ENCODE measurements at regions not wholly inside any gene's neighbourhood (a gene's known extent, or its start where the extent isn't known, plus 50 kb on each side); places are given as distances from the start of the nearest gene placed in this dataset.
A peak's percentile ranks its signal among the peaks of the same experiment; 100 is the strongest.

DNA sequence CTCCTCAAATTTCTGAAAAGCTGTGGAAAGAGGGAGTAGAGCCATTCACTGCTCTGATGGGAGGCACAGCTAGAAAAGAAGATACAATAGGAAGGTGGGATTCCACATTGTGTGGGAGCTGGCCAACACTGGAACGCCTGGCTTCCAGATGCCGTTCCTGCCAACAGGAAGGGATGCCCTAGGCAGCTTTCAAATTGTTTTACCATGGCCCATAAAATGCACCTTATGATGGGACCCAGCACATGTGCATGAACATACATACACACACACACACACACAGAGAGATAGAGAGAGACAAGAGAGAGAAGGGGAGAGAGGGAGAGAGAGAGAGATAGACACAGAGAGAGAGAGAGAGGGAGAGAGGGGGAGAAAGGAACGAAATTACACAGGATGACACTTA lies 86.1 kb upstream of the BZW1 start:
- no peak for DNase-seq

DNA sequence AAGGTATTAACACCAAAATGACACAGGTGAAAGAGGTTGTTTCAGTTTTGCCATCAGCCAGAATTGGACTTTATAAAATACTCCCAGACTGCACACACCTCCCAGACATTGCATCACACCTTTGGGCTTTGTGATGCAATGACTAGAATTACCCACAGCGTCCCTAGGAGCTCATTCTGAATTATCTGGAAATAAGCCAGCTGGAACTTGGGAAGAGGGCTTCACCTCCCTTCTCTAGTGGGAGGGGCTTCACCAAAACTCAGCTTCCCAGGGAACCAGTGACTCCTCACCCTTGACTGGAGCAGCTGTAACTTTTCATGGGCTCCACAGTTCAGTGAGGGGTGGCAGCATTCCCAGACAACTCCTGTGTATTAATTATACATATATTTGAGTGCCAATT lies 83.1 kb upstream of the BZW1 start:
- no peak for DNase-seq

DNA sequence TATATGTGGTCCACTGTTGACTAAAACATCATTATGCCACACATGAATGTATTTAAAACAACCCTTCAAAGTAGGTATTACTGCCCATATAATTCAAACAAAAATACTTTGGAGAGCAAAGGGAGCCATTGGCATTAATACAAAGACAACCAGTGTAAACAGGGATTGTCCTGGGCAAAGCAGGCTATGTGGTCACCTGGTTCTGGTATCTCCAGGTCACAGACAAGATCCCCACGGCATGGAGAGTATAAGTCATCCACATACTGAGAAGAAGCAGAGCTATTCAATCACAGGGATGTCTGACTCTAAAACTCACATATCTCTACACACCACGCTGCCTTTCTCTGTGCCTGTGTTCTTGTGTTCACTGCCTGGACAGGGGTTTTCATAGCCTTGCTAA lies 81.4 kb upstream of the BZW1 start:
- no peak for DNase-seq

DNA sequence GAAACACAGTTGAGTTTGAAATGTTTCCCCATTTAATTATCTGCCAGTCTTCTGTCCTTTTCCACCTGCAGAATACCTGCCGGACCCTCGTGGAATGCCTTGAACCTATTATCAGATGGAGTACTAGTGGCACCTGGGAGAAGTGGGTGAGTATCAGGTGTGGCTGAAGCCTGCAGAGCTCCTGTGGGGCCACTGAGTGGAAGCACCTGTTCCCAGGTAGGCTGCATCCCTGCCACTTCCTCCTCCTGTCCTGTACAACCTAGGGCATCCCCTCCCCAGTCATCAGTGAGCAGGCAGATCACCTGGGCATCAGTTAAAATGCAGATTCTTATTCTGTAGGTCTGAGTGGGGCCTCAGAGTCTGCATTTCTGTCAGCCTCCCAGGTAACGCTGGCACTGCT lies 80.8 kb upstream of the BZW1 start:
- DNase-seq = no peak

DNA sequence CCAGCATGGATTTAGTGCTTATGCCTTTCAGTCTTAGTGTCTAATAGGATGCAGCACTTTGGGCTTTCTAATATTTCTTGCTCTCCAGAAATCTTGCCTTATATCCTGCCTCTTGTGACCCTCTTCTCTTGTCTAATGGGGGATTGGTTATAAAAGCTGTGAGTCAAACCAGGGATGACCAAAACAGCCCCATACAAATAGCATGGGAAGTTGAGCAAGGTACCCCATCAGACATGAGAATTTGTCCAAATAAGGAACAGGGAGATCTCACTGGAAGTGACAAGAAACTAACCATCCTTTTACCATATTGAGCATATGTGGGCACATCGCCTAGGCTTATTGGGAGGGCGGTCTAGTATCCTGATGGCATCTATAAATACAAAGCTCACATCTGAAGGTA lies 78.8 kb upstream of the BZW1 start:
- no peak for DNase-seq

DNA sequence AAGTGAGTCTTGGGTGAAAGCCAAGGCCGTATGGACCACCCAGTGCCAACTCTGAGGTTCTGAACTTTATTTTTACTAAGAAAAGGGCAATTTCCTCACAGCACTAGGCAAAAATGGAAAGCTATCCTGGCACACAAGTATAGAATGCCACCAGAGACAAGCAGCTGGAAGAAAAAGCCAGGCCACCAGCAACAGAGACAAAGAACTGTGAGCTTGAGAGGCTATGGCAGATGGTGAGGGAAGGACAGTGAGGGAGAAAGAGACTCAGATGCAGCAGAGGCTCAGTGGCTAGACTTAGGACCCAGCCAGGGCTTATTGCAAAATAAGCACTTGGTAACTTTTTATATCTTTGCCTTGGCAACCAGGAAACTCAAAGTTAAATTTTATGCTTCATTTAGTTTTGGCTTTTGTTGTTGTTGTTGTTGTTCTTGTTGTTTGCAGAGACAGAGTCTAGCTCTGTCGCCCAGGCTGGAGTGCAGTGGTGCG lies 78.0 kb upstream of the BZW1 start:
- no peak for DNase-seq

DNA sequence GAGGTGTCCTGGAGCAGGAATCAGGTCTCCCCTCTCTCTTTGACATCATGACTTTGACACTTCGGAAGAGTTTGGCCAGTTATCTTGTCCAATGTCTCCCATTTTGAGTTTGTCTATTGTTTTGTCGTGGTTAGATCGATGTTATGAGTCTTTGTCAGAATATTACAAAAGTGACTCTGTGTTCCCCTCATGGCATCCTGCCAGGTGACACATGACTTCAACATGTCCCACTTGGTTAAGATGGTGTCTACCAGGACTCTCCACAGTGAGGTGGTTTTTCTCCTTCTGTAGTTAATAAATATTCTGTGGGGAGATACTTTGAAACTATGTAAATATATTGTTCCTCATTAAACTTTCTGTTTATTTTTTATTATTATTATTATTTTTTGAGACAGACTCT lies 76.6 kb upstream of the BZW1 start:
- no peak for DNase-seq

DNA sequence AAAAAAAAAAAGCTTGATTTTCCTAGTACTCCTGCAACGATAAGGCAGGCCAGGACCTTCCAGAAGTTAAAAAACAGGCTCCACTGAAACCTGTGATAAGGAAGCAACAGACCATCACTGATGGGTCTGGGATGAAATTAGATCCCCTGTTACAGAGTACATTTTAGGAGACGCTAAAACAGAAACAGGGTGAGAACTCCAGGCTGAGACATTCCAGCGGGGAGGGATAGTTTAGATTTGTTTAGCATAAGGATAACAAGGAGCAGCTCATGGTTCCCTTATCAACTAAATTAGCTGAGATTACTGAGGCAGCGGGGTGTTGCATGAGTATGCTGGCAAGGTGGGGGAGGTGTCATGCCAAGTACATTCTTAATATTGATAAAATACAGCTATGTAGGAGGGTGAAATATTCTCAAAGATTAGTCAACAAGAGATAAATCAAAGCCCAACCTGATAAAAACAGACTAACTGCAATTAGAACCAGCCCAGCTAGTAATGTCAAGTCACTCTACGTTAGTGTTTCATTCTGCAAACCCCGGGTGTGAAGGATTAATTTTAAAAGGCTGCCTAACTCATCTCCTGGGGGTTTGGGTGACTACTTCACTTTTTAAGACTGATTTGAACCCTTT lies 75.0 kb upstream of the BZW1 start:
- DNase-seq = no peak

DNA sequence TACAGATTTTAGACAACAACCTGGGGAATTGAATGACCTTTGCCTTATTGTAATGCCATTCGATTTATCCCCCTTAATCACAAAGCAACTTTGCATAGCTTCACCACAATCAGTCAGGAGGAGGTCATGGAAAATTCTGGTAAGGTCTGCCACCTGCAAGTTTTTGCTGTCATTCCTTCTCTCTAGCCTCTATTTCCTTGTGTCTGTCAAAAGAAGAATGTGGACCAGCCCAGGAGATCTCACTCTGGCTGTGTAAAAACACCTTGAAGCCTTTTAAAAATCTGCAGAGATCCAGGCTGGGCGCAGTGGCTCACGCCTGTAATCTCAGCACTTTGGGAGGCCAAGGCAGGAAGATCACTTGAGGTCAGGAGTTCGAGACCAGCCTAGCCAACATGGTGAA lies 74.1 kb upstream of the BZW1 start:
- DNase-seq = no peak

DNA sequence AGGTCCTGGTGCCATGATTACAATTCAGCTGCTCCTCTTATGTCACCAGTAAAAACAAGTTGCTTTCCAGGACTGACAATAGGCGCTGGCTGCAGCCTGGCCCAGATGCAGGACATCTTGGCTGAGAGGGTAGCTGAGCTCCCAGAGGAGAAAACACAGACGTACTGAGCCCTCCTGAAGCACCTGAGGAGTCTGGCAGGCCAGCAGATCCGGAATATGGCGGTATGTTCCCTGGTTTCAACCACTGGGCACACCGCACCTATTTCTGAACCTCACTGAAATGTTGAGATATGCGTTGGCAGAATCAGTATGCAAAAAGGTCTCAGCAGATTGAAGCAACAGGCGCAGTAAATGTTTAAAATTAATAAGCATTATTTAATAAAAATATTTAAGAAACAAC lies 73.1 kb upstream of the BZW1 start:
- no peak for DNase-seq

DNA sequence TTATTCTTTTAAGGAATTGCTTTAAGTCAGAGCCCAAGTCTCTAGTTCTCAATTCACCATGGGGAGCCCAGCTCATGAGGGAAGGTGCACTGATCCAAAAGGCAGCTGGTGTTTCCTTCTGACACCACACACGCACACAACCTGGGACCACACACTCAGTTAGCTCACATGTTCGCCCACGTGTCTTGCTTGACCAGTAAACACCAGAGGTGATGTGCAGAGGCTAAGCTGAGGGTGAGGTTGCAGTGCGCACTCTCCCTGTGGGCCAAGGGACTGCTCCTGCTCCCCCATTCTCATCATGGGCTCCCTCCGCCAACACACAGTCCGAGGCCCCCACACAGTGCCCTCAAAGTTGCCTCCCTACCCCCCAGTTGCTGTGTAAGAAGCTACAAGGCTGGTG lies 70.8 kb upstream of the BZW1 start:
- no peak for DNase-seq

DNA sequence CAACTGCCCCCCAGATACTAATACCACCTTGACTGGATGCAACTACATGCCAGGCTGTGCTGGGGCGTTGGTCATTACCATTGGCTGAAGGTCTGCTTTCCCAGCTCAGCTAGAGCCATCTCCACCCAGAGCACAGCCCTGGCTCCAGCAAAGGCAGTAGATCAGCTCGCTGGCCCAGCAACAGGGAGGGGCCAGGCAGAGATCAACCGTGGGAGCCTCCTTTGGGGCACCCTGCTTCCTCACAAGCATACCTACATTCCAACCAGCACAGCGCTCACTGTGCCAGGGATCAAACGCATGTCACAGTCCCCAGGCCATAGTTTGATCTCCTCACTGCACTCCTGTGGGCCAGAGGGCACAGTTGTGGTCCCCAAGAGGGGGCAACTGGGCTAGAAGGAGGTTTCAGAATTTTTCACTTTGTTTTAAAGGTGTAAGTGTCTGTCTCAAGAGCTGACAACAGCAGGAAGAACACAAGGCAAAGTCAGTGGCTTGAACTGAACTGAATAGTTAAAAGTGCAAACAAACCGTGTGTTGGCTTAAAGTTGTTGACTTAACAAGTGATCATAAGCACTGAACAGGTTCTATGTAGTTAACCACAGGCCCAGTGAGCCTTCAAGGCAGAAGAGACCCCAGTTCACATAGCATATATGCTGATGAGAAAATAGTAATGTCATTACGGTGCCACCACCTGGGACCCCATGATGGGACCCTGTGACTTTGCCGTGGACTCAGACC lies 70.1 kb upstream of the BZW1 start:
- DNase-seq = no peak

DNA sequence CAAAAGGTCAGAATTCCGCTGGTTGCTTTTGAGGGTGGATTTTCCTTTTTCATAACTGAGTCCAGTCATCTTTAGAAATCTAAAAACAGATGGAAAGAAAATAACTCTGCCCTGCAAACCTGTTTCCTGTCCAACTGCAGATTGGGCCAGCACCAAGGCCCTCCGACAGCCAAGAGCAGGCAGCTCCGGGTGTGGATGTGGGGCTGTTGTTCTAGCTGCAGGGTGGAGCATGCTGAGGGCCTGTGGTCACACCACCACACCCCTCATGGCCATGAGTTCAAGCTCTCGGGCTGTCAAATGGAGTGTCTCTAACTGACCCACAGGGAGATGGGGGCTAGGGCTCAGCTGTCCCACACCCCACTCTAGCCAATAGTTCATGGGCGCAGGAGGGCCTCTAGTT lies 69.3 kb upstream of the BZW1 start:
- no peak for DNase-seq

DNA sequence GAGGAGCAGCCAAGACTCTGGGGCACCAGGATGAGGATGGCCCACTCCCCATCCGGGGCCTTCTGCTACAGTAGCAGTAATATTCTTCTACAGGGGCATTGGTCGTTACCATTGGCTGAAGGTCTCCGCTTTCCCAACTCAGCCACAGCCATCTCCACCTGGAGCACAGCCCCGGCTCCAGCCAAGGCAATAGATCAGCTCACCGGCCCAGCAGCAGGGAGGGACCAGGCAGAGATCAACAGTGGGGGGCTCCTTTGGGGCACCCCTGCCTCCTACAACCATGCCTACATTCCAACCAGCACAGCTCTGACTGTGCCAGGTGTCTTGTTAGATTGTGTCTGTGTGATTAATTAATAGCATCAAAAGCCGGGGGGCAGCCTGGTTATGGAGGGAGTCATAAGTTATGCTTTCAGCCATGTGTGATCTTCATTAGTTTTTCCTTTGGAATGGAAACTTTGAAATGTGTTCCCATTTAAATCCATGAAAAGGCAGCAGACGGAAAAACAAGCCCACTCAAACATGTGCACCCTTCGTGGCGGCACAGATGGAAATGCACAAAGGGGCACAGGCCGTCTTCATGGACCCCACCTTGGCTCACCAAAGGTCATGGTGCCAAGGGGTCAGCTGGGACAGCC lies 68.6 kb upstream of the BZW1 start:
- DNase-seq = no peak

DNA sequence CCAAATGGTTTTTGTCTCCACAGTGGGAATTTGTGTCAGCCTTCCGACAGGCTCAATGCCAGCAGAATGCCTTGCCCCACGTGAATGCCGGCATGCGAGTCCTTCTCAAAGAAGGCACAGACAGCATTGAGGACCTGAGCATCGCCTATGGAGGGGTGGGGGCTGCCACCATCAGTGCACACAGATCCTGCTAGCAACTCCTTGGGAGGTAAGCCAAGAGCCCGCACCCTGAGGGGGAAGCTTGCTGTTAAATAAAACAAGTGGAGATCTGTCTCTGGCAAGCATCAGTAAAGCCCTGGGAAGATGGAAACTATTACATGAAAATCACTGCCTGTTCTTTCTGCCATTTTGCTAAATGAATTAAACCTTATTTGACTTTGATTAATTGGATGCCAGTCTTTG lies 67.5 kb upstream of the BZW1 start:
- DNase-seq = no peak

DNA sequence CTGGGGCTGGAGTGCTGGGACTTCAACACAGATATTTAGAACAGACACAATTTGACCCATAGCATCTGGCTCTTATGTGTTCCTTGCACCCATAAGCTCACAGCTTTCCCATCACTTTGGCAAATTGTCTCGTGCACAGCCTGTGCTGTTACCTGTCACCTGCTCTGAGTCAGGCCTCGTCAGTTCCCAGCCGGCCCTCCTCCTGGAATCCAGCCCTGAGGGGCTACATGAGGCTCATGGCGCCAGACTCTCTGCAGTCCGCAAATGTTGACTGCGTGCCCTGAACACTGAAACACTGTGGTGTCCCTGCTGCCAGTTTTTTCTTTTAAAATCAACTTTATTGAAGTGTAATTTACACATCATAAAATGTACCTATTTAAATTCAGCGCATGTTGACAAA lies 65.4 kb upstream of the BZW1 start:
- DNase-seq = no peak

DNA sequence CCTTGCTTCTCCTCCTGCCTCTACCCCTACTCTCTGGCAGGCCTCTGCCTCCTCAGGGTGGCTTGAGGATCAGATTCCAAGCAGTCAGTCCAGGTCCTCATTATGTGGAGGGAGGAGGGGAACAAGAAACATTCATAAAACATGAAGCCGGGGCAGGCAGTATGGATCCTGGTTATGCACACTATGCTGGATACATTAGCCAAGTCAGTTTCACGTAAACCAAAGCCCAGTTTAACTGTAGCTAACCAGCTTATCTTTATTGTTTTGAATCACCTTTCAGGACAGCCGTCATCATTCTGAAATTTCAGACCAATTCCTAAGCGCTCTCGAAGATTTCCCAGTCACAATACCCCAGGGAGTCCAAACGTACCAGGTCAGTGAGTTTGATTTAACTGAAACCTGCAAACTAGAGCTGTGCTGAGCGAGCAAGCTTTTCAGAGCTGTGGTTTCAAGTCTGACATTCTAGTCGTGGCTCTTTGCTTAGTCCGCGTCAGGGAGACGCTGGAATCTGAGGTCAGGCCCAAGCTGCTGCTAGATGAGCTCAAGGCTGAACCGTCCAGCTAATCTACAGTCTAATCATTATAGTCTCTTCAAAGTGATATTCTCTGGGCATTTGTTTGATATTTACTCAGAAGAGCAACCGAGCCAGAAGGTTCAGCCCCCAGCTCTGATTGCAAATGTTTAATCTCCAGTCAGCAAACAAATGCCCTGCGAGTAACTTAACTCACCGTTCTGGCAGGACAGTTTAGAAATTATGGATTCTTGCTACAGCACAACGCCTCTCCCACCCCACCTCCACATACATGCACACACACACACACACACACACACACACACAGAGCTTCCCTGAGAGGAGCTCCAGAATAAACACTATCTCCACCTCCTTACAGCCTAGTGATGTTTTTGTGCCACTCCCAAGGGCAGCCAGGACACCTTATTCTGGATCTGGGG lies 63.8 kb upstream of the BZW1 start:
- DNase-seq = peak; percentile 14

DNA sequence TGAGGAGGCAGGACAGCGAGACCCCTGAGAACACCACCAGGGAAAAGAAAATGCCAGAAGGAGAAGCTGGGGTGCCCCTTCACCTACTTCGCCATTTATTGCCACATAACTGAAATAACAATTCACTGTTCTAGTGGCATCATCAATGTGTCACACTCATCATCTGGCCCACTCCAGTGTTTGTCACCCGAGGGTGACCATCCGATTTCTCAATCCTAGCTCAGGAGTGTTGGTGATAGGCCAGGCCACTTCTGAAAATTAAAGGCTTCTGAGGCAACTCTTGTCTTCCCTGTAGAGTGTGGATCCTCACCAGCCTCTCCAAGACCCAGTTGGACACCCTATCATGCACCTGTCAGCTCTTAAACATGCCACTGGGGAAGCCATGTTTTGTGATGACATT lies 62.9 kb upstream of the BZW1 start:
- DNase-seq = no peak

DNA sequence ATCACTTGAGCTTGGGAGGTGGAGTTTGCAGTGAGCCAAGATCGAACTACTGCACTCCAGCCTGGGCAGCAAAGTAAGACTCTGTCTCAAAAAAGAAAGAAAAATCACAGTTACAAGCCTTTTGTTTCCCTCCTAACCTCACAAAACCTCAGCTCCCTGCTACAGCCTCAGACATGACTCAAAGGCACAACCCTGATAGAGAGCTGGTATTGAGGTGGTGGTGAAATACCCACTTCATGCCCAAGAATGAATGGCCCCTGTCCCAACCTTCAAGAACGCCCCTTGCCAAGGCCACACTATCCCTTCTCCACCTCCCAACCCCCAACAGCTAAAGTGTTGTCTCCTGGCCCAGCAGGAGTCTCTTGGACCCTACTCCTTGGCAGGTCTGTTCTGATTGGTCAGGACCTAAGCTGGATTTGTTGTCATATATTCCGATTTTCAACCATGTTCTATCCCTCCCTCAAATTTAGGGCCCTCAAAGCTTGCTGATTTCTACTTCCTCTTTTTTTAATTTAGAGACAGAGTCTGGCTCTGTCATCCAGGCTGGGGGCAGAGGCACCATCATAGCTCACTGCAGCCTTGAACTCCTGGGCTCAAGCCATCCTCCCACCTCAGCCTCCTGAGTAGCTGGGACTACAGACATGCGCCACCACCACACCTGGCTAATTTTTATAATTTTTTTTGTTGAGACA lies 61.9 kb upstream of the BZW1 start:
- DNase-seq = no peak

DNA sequence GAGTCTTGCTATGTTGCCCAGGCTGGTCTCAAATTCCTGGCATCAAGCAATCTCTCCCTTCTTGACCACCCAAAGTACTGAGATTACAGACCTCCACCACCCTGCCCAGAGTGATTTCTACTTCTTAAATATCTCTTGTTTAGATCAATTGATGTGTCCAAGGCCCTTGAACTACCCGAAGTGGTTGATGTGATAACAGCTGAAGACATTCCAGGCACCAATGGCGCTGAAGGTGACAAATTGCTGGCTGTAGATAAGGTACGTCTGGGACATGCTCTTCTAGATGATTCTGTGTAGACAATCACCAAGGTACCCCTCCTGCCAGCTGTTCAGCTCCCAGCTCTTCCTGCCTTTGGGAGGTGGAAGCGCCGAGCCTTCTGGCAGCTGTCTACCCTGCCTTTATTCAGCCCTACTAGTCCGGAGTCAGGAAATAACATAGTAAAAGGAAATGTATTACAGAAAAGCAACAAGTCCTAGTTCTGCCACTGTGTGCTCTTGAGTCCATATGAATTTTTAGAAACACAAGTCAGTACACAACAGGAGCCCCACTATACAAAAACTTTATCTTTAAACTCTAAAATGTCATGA lies 61.3 kb upstream of the BZW1 start:
- DNase-seq = no peak

DNA sequence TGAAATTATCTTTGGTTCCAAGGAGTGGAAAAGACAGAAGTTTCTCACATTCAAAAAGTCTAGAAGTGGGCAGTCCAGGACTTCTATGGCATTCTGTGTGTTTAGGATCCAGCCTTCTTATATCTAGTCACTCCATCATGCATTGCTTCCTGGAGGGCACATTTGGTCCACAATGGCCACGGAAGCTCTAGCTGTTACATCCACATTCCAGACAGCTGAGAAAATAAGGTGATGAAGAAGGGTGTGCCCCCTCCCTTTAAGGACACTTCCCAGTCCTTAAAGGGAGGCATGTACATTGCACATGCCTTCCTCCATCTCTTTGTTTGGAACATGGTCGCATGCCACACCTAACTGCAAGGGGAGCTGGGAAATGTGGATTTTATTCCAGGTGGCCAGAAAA lies 59.9 kb upstream of the BZW1 start:
- DNase-seq = no peak

DNA sequence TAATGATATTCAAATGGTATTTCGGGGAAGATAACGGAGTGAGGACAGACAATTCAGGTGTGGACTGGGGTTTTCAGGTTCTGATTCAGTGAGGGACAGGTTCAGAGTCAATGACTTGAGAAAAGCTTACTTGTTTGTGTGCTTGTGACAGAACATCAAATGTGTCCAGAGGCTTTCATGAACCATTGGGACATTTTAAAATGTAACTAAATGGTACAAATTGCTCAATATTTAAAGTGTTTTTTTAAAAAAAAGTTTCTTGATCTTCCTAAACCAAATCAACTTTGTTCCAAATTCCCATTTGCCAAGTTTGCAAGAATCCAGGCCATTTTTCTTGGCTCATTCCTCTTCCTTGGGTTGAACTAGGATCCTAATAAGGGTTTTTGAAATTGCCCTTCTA lies 59.4 kb upstream of the BZW1 start:
- DNase-seq = no peak

Measured in NCI-H526 treated with DMSO at 0.1 percent for 48 hours (cell line).